WTC11 (cell line): ENCODE measurements at regions not wholly inside any gene's neighbourhood (a gene's known extent, or its start where the extent isn't known, plus 50 kb on each side); places are given as distances from the start of the nearest gene placed in this dataset.
"Not testable (repeated sequence)": the region's sequence is repeated elsewhere in the genome, so short reads cannot be mapped to it uniquely, and the experiment has no call there.

Source experiments
- CREM ChIP-seq: sonication (generic); formaldehyde crosslinking; IDR thresholded peaks from 2 replicates; pipeline ENCODE4 v1.8.1; 2022; ENCODE audit warnings: mild to moderate bottlenecking, missing genetic modification reagents, moderate library complexity
- ESRRA ChIP-seq: sonication (generic); formaldehyde crosslinking; IDR thresholded peaks from 2 replicates; pipeline ENCODE4 v1.8.1; 2022; ENCODE audit warnings: mild to moderate bottlenecking, missing genetic modification reagents, borderline replicate concordance
- FOXP1 ChIP-seq: sonication (generic); formaldehyde crosslinking; IDR thresholded peaks from 2 replicates; pipeline ENCODE4 v1.8.0; 2022; ENCODE audit warnings: missing genetic modification reagents, mild to moderate bottlenecking, moderate library complexity, borderline replicate concordance
- GABPB1 ChIP-seq: sonication (generic); formaldehyde crosslinking; IDR thresholded peaks from 2 replicates; pipeline ENCODE4 v1.8.1; 2023; ENCODE audit warnings: mild to moderate bottlenecking, missing genetic modification reagents
- MYBL2 ChIP-seq: sonication (generic); formaldehyde crosslinking; IDR thresholded peaks from 2 replicates; pipeline ENCODE4 v1.8.1; 2023; ENCODE audit warnings: mild to moderate bottlenecking, moderate library complexity, missing genetic modification reagents
- RELA ChIP-seq: sonication (generic); formaldehyde crosslinking; IDR thresholded peaks from 2 replicates; pipeline ENCODE4 v1.8.1; 2022; ENCODE audit warnings: missing genetic modification reagents, mild to moderate bottlenecking, borderline replicate concordance
- ZBTB21 ChIP-seq: sonication (generic); formaldehyde crosslinking; IDR thresholded peaks from 2 replicates; pipeline ENCODE4 v1.8.1; 2023; ENCODE audit warnings: mild to moderate bottlenecking, missing genetic modification reagents, borderline replicate concordance
- TF ChIP-seq, protein P1 (sequence below): fragments of 200-600 bp; IDR thresholded peaks from 2 replicates; pipeline ENCODE4 v1.8.0; 2022; ENCODE audit warnings: antibody characterized with exemption
- TF ChIP-seq, protein P2 (sequence below): sonication (generic); formaldehyde crosslinking; IDR thresholded peaks from 2 replicates; pipeline ENCODE4 v1.8.0; 2022; ENCODE audit warnings: missing genetic modification reagents
- TF ChIP-seq, protein P3 (sequence below): sonication (generic); formaldehyde crosslinking; IDR thresholded peaks from 2 replicates; pipeline ENCODE4 v1.8.0; 2023; ENCODE audit warnings: missing genetic modification reagents, mild to moderate bottlenecking, borderline replicate concordance
- TF ChIP-seq, protein P4 (sequence below): sonication (generic); formaldehyde crosslinking; IDR thresholded peaks from 2 replicates; pipeline ENCODE4 v1.8.0; 2022; ENCODE audit warnings: mild to moderate bottlenecking, missing genetic modification reagents

DNA sequence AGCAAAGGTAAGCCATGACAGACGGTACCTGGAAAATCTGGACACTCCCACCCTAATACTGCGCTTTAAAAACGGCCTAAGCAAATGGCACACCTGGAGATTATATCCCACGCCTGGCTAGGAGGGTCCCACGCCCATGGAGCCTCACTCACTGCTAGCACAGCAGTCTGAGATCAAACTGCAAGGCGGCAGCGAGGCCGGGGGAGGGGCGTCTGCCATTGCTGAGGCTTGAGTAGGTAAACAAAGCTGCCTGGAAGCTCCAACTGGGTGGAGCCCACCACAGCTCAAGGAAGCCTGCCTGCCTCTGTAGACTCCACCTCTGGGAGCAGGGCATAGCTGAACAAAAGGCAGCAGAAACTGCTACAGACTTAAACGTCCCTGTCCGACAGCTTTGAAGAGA, 180.5 kb upstream of the PTGFR start:
- not testable (repeated sequence) for TF ChIP-seq ZBTB21; CREM (CRISPR knock-in tag); RELA; FOXP1; GABPB1 (CRISPR knock-in tag); MYBL2; ESRRA (CRISPR knock-in tag)
- TF ChIP-seq, protein P1, sequence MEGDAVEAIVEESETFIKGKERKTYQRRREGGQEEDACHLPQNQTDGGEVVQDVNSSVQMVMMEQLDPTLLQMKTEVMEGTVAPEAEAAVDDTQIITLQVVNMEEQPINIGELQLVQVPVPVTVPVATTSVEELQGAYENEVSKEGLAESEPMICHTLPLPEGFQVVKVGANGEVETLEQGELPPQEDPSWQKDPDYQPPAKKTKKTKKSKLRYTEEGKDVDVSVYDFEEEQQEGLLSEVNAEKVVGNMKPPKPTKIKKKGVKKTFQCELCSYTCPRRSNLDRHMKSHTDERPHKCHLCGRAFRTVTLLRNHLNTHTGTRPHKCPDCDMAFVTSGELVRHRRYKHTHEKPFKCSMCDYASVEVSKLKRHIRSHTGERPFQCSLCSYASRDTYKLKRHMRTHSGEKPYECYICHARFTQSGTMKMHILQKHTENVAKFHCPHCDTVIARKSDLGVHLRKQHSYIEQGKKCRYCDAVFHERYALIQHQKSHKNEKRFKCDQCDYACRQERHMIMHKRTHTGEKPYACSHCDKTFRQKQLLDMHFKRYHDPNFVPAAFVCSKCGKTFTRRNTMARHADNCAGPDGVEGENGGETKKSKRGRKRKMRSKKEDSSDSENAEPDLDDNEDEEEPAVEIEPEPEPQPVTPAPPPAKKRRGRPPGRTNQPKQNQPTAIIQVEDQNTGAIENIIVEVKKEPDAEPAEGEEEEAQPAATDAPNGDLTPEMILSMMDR = not testable (repeated sequence)
- TF ChIP-seq, protein P2, sequence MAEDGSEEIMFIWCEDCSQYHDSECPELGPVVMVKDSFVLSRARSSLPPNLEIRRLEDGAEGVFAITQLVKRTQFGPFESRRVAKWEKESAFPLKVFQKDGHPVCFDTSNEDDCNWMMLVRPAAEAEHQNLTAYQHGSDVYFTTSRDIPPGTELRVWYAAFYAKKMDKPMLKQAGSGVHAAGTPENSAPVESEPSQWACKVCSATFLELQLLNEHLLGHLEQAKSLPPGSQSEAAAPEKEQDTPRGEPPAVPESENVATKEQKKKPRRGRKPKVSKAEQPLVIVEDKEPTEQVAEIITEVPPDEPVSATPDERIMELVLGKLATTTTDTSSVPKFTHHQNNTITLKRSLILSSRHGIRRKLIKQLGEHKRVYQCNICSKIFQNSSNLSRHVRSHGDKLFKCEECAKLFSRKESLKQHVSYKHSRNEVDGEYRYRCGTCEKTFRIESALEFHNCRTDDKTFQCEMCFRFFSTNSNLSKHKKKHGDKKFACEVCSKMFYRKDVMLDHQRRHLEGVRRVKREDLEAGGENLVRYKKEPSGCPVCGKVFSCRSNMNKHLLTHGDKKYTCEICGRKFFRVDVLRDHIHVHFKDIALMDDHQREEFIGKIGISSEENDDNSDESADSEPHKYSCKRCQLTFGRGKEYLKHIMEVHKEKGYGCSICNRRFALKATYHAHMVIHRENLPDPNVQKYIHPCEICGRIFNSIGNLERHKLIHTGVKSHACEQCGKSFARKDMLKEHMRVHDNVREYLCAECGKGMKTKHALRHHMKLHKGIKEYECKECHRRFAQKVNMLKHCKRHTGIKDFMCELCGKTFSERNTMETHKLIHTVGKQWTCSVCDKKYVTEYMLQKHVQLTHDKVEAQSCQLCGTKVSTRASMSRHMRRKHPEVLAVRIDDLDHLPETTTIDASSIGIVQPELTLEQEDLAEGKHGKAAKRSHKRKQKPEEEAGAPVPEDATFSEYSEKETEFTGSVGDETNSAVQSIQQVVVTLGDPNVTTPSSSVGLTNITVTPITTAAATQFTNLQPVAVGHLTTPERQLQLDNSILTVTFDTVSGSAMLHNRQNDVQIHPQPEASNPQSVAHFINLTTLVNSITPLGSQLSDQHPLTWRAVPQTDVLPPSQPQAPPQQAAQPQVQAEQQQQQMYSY = not testable (repeated sequence)
- TF ChIP-seq, protein P3, sequence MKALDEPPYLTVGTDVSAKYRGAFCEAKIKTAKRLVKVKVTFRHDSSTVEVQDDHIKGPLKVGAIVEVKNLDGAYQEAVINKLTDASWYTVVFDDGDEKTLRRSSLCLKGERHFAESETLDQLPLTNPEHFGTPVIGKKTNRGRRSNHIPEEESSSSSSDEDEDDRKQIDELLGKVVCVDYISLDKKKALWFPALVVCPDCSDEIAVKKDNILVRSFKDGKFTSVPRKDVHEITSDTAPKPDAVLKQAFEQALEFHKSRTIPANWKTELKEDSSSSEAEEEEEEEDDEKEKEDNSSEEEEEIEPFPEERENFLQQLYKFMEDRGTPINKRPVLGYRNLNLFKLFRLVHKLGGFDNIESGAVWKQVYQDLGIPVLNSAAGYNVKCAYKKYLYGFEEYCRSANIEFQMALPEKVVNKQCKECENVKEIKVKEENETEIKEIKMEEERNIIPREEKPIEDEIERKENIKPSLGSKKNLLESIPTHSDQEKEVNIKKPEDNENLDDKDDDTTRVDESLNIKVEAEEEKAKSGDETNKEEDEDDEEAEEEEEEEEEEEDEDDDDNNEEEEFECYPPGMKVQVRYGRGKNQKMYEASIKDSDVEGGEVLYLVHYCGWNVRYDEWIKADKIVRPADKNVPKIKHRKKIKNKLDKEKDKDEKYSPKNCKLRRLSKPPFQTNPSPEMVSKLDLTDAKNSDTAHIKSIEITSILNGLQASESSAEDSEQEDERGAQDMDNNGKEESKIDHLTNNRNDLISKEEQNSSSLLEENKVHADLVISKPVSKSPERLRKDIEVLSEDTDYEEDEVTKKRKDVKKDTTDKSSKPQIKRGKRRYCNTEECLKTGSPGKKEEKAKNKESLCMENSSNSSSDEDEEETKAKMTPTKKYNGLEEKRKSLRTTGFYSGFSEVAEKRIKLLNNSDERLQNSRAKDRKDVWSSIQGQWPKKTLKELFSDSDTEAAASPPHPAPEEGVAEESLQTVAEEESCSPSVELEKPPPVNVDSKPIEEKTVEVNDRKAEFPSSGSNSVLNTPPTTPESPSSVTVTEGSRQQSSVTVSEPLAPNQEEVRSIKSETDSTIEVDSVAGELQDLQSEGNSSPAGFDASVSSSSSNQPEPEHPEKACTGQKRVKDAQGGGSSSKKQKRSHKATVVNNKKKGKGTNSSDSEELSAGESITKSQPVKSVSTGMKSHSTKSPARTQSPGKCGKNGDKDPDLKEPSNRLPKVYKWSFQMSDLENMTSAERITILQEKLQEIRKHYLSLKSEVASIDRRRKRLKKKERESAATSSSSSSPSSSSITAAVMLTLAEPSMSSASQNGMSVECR = not testable (repeated sequence)
- TF ChIP-seq, protein P4, sequence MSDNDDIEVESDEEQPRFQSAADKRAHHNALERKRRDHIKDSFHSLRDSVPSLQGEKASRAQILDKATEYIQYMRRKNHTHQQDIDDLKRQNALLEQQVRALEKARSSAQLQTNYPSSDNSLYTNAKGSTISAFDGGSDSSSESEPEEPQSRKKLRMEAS (CRISPR knock-in tag) = not testable (repeated sequence)
